SJCRH30 (cell line): ENCODE measurements at regions not wholly inside any gene's neighbourhood (a gene's known extent, or its start where the extent isn't known, plus 50 kb on each side); places are given as distances from the start of the nearest gene placed in this dataset.

Experiments
- DNase-seq, 2 experiments: peaks; one replicate each; pipeline ENCODE4 v3.0.0-alpha.2; 2015 to 2020
- H3K27ac ChIP-seq: fragments of 250-450 bp; sonication (Bioruptor Pico); 2 replicates; pipeline ENCODE4 v1.5.1; 2020; ENCODE audit warnings: mild to moderate bottlenecking, moderate library complexity
- H3K27me3 ChIP-seq: fragments of 250-450 bp; sonication (Bioruptor Pico); 2 replicates; pipeline ENCODE4 v1.5.1; 2020; ENCODE audit warnings: mild to moderate bottlenecking, moderate library complexity
- H3K36me3 ChIP-seq: fragments of 250-450 bp; sonication (Bioruptor Pico); 2 replicates; pipeline ENCODE4 v1.5.1; 2020; ENCODE audit warnings: mild to moderate bottlenecking, moderate library complexity
- H3K4me1 ChIP-seq: fragments of 250-450 bp; sonication (Bioruptor Pico); 2 replicates; pipeline ENCODE4 v1.5.1; 2020; ENCODE audit warnings: mild to moderate bottlenecking, moderate library complexity
- H3K4me3 ChIP-seq: fragments of 250-450 bp; sonication (Bioruptor Pico); 2 replicates; pipeline ENCODE4 v1.5.1; 2020; ENCODE audit warnings: mild to moderate bottlenecking, moderate library complexity
- H3K9me3 ChIP-seq: fragments of 250-450 bp; sonication (Bioruptor Pico); replicated peaks from 2 replicates; pipeline ENCODE4 v1.5.1; 2020; ENCODE audit warnings: mild to moderate bottlenecking, moderate library complexity

GRCh38 chr3:137202941-137203340 is 245.2 kb downstream of the IL20RB start:
- Histone ChIP-seq H3K27ac (no peak overlapping the region), H3K36me3 (no peaks in the 10 kb centered on the region), H3K4me1 (peaks cover 61% of the 10 kb centered on the region), H3K9me3 (no peaks in the 10 kb centered on the region; the same call in 1 of the 2 replicates), H3K4me3 (no peak overlapping the region), H3K27me3 (no peaks in the 10 kb centered on the region)
- peak; percentile 29 to 33 for DNase-seq

- peak overlapping the region; percentile 55 for H3K27ac ChIP-seq
- no peaks in the 10 kb centered on the region; the same call in 1 of the 2 replicates for H3K9me3 ChIP-seq
- H3K27me3 ChIP-seq: no peaks in the 10 kb centered on the region
- peaks cover 61% of the 10 kb centered on the region for H3K4me1 ChIP-seq
- no peaks in the 10 kb centered on the region for H3K36me3 ChIP-seq
- H3K4me3 ChIP-seq: no peak overlapping the region
- DNase-seq: peak; percentile 86 to 95
Observed at GRCh38 chr3:137204409-137204808, 246.6 kb downstream of the IL20RB start.

- Histone ChIP-seq H3K9me3 (no peaks in the 10 kb centered on the region), H3K4me1 (peaks cover 57% of the 10 kb centered on the region), H3K4me3 (no peak overlapping the region), H3K27me3 (no peaks in the 10 kb centered on the region), H3K36me3 (no peaks in the 10 kb centered on the region), H3K27ac (peak overlapping the region; percentile 55)
- DNase-seq: peak; percentile 10 to 45
Observed at GRCh38 chr3:137205394-137206045, 247.7 kb downstream of the IL20RB start.

- no peaks in the 10 kb centered on the region for H3K27me3 ChIP-seq
- H3K4me3 ChIP-seq: no peak overlapping the region
- H3K27ac ChIP-seq: no peak overlapping the region
Observed at GRCh38 chr3:137207616-137208015, 249.8 kb downstream of the IL20RB start.

GRCh38 chr3:137217733-137218132 is 259.9 kb downstream of the IL20RB start:
- Histone ChIP-seq H3K27me3 (no peaks in the 10 kb centered on the region), H3K27ac (no peak overlapping the region), H3K9me3 (no peaks in the 10 kb centered on the region), H3K36me3 (no peaks in the 10 kb centered on the region), H3K4me3 (no peak overlapping the region), H3K4me1 (no peaks in the 10 kb centered on the region)
- DNase-seq: peak; percentile 24 to 41

More at GRCh38 chr3:137207616-137208015, 249.8 kb downstream of the IL20RB start:
- DNase-seq: no peak
- Histone ChIP-seq H3K4me1 (peaks cover 36% of the 10 kb centered on the region), H3K36me3 (no peaks in the 10 kb centered on the region), H3K9me3 (no peaks in the 10 kb centered on the region)

- no peaks in the 10 kb centered on the region for H3K27me3 ChIP-seq
- no peak for DNase-seq
Observed at GRCh38 chr3:137219801-137220445, 262.1 kb downstream of the IL20RB start.

GRCh38 chr3:137222736-137223225 is 265.0 kb downstream of the IL20RB start:
- no peaks in the 10 kb centered on the region; the same call in 1 of the 2 replicates for H3K4me1 ChIP-seq
- no peak overlapping the region for H3K27ac ChIP-seq
- DNase-seq: no peak
- H3K27me3 ChIP-seq: no peaks in the 10 kb centered on the region
- H3K36me3 ChIP-seq: no peaks in the 10 kb centered on the region
- H3K9me3 ChIP-seq: no peaks in the 10 kb centered on the region
- no peak overlapping the region for H3K4me3 ChIP-seq

More at GRCh38 chr3:137219801-137220445, 262.1 kb downstream of the IL20RB start:
- Histone ChIP-seq H3K36me3 (no peaks in the 10 kb centered on the region), H3K4me1 (no peaks in the 10 kb centered on the region), H3K27ac (no peak overlapping the region), H3K9me3 (no peaks in the 10 kb centered on the region), H3K4me3 (no peak overlapping the region)

- H3K27me3 ChIP-seq: no peaks in the 10 kb centered on the region
- H3K27ac ChIP-seq: no peak overlapping the region
- no peaks in the 10 kb centered on the region for H3K36me3 ChIP-seq
- no peak for DNase-seq
- H3K4me1 ChIP-seq: peaks cover 4% of the 10 kb centered on the region; the same call in 1 of the 2 replicates
- H3K4me3 ChIP-seq: no peak overlapping the region
- H3K9me3 ChIP-seq: 0 out of 2 replicates have a peak, but pooled peaks cover 4% of the 10 kb centered on the region
Observed at GRCh38 chr3:137224464-137224863, 266.7 kb downstream of the IL20RB start.

GRCh38 chr3:137242836-137243400 is 285.1 kb downstream of the IL20RB start:
- no peak overlapping the region for H3K4me3 ChIP-seq
- no peak for DNase-seq
- H3K9me3 ChIP-seq: no peaks in the 10 kb centered on the region
- no peaks in the 10 kb centered on the region for H3K27me3 ChIP-seq
- no peaks in the 10 kb centered on the region for H3K4me1 ChIP-seq
- no peak overlapping the region for H3K27ac ChIP-seq
- H3K36me3 ChIP-seq: no peaks in the 10 kb centered on the region

- no peak overlapping the region for H3K27ac ChIP-seq
- no peaks in the 10 kb centered on the region for H3K36me3 ChIP-seq
- no peaks in the 10 kb centered on the region for H3K27me3 ChIP-seq
- no peak for DNase-seq
- H3K4me3 ChIP-seq: no peak overlapping the region
- peaks cover 7% of the 10 kb centered on the region; the same call in 1 of the 2 replicates for H3K4me1 ChIP-seq
- H3K9me3 ChIP-seq: peaks cover 7% of the 10 kb centered on the region
Observed at GRCh38 chr3:137246491-137246890, 288.7 kb downstream of the IL20RB start.

GRCh38 chr3:137249311-137249940 is 291.6 kb downstream of the IL20RB start:
- Histone ChIP-seq H3K9me3 (peaks cover 11% of the 10 kb centered on the region), H3K4me3 (no peak overlapping the region), H3K27me3 (no peaks in the 10 kb centered on the region)

GRCh38 chr3:137259089-137259488 is 301.3 kb downstream of the IL20RB start:
- Histone ChIP-seq H3K4me3 (no peak overlapping the region), H3K27me3 (no peaks in the 10 kb centered on the region), H3K27ac (peak overlapping the region; percentile 62), H3K9me3 (no peaks in the 10 kb centered on the region), H3K36me3 (no peaks in the 10 kb centered on the region), H3K4me1 (peaks cover 24% of the 10 kb centered on the region)
- peak; percentile 56 to 69 for DNase-seq

More at GRCh38 chr3:137249311-137249940, 291.6 kb downstream of the IL20RB start:
- Histone ChIP-seq H3K4me1 (peaks cover 8% of the 10 kb centered on the region; the same call in 1 of the 2 replicates), H3K36me3 (no peaks in the 10 kb centered on the region), H3K27ac (no peak overlapping the region)
- DNase-seq: peak in 1 of 2 experiments; percentile 30

GRCh38 chr3:137259701-137260100 is 301.9 kb downstream of the IL20RB start:
- H3K4me1 ChIP-seq: peaks cover 26% of the 10 kb centered on the region
- H3K27ac ChIP-seq: peak overlapping the region; percentile 62
- no peaks in the 10 kb centered on the region for H3K9me3 ChIP-seq
- H3K4me3 ChIP-seq: no peak overlapping the region
- H3K27me3 ChIP-seq: no peaks in the 10 kb centered on the region
- no peaks in the 10 kb centered on the region for H3K36me3 ChIP-seq
- peak; percentile 80 to 87 for DNase-seq

GRCh38 chr3:137264071-137264820 is 306.5 kb downstream of the IL20RB start:
- peak; percentile 91 to 92 for DNase-seq
- H3K27me3 ChIP-seq: no peaks in the 10 kb centered on the region
- no peaks in the 10 kb centered on the region for H3K9me3 ChIP-seq
- H3K4me1 ChIP-seq: peaks cover 22% of the 10 kb centered on the region
- no peaks in the 10 kb centered on the region for H3K36me3 ChIP-seq
- peak overlapping the region; percentile 40 for H3K4me3 ChIP-seq
- peak overlapping the region; percentile 81 for H3K27ac ChIP-seq
